GM12865 (cell line): ENCODE measurements at regions not wholly inside any gene's neighbourhood (a gene's known extent, or its start where the extent isn't known, plus 50 kb on each side); places are given as distances from the start of the nearest gene placed in this dataset.

Experiments
- DNase-seq: peaks from one replicate; pipeline ENCODE4 v3.0.0; 2010; ENCODE audit warnings: low read depth
- H3K4me3 ChIP-seq: 2 replicates; pipeline ENCODE4 v1.5.1; 2011; ENCODE audit warnings: mild to moderate bottlenecking, low read depth, low read length, control low read depth
- CTCF ChIP-seq: IDR thresholded peaks from 2 replicates; pipeline ENCODE4 v1.5.1; 2011; ENCODE audit warnings: low read length, control low read depth, low read depth, inconsistent platforms; ENCODE audit not compliant: insufficient read depth; ENCODE audit errors: missing control alignments

- TF ChIP-seq CTCF: no peak
- H3K4me3 ChIP-seq: no peak overlapping the region
- DNase-seq: no peak
These were observed 242.4 kb upstream of the SALL3 start for GRCh38 chr18:78737006-78737915.

GRCh38 chr18:78738076-78738690 is 241.4 kb upstream of the SALL3 start:
- TF ChIP-seq CTCF: no peak
- no peak for DNase-seq
- no peak overlapping the region for H3K4me3 ChIP-seq

GRCh38 chr18:78739115-78739514 is 240.5 kb upstream of the SALL3 start:
- no peak for DNase-seq
- TF ChIP-seq CTCF: no peak
- H3K4me3 ChIP-seq: no peak overlapping the region

GRCh38 chr18:78739882-78740677 is 239.5 kb upstream of the SALL3 start:
- no peak overlapping the region for H3K4me3 ChIP-seq
- no peak for TF ChIP-seq CTCF
- DNase-seq: no peak

- H3K4me3 ChIP-seq: no peak overlapping the region
- no peak for TF ChIP-seq CTCF
- DNase-seq: no peak
These were observed 238.7 kb upstream of the SALL3 start for GRCh38 chr18:78740876-78741275.

- DNase-seq: no peak
- TF ChIP-seq CTCF: no peak
- H3K4me3 ChIP-seq: no peak overlapping the region
These were observed 238.0 kb upstream of the SALL3 start for GRCh38 chr18:78741381-78742217.
